Peyer's patch (tissue), 4 donors: ENCODE measurements at regions not wholly inside any gene's neighbourhood (a gene's known extent, or its start where the extent isn't known, plus 50 kb on each side); places are given as distances from the start of the nearest gene placed in this dataset.

Experiments used
- POLR2A ChIP-seq, 2 donors: fragments of 450-650 bp; IDR thresholded peaks; one replicate each; pipeline ENCODE4 v1.5.1; 2017; ENCODE audit warnings: antibody characterized with exemption in 2 of 2, mild to moderate bottlenecking in 2 of 2, moderate library complexity in 2 of 2
- TF ChIP-seq, protein P1 (sequence below), 6 experiments: fragments of 450-650 bp in 4 of 6; fragments of 200-600 bp in 2 of 6; sonication (generic) in 1 of 6; IDR thresholded peaks; one replicate each; pipeline ENCODE4 v1.5.1; 2017 to 2019; ENCODE audit warnings: antibody characterized with exemption in 6 of 6, mild to moderate bottlenecking in 3 of 6, moderate library complexity in 1 of 6

DNA sequence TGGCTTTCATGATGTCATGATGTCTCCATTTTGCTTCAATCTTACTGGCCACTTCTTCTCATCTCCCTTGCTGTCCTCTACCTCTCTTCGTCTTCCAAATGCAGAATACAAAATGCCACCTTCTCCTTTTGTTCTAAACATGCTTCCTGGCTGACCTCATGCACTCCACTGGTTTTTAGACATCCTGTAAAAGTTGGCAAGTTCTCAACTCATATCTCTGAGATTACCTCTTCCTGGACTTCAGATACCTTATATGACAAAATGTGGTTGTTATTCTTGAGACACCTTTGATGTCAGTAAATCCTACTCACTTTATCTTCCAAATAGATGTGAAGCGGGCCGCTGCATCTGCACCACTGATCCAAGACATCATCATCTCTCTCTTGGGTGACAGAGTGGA lies 212.7 kb upstream of the FOXA2 start:
- TF ChIP-seq, protein P1, sequence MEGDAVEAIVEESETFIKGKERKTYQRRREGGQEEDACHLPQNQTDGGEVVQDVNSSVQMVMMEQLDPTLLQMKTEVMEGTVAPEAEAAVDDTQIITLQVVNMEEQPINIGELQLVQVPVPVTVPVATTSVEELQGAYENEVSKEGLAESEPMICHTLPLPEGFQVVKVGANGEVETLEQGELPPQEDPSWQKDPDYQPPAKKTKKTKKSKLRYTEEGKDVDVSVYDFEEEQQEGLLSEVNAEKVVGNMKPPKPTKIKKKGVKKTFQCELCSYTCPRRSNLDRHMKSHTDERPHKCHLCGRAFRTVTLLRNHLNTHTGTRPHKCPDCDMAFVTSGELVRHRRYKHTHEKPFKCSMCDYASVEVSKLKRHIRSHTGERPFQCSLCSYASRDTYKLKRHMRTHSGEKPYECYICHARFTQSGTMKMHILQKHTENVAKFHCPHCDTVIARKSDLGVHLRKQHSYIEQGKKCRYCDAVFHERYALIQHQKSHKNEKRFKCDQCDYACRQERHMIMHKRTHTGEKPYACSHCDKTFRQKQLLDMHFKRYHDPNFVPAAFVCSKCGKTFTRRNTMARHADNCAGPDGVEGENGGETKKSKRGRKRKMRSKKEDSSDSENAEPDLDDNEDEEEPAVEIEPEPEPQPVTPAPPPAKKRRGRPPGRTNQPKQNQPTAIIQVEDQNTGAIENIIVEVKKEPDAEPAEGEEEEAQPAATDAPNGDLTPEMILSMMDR (IDR thresholded peaks at IDR 0.05), result no peak
- no peak for TF ChIP-seq POLR2A (IDR thresholded peaks at IDR 0.05)
